ENCODE measurements at regions not wholly inside any gene's neighbourhood (a gene's known extent, or its start where the extent isn't known, plus 50 kb on each side); places are given as distances from the start of the nearest gene placed in this dataset.

DNA sequence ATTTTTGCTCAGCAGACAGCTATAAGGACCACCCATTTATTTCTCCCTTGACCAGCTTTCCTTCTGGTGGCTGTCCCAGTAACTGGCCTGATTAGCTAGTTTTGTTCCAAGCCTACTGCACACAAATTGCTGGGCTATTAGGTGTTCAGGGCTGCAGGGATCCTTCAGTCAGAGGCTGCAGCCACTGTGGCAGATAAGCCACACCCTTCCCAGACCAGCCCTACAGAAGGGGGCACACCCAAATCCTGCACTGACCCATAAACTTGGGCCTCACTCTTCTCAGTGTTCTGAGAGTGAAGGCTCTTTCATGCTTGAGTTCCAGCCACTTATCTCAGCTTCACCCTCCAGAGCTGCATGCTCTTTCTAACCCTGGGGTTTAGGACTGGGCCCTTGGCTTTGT lies 200.0 kb downstream of the AASDHPPT start:
- TF ChIP-seq, protein P1, sequence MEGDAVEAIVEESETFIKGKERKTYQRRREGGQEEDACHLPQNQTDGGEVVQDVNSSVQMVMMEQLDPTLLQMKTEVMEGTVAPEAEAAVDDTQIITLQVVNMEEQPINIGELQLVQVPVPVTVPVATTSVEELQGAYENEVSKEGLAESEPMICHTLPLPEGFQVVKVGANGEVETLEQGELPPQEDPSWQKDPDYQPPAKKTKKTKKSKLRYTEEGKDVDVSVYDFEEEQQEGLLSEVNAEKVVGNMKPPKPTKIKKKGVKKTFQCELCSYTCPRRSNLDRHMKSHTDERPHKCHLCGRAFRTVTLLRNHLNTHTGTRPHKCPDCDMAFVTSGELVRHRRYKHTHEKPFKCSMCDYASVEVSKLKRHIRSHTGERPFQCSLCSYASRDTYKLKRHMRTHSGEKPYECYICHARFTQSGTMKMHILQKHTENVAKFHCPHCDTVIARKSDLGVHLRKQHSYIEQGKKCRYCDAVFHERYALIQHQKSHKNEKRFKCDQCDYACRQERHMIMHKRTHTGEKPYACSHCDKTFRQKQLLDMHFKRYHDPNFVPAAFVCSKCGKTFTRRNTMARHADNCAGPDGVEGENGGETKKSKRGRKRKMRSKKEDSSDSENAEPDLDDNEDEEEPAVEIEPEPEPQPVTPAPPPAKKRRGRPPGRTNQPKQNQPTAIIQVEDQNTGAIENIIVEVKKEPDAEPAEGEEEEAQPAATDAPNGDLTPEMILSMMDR (conservative IDR thresholded peaks at IDR 0.05): no peak
- no peak for TF ChIP-seq ZFX (IDR thresholded peaks at IDR 0.05)
